ENCODE measurements at regions not wholly inside any gene's neighbourhood (a gene's known extent, or its start where the extent isn't known, plus 50 kb on each side); places are given as distances from the start of the nearest gene placed in this dataset.
"Not testable (repeated sequence)": the region's sequence is repeated elsewhere in the genome, so short reads cannot be mapped to it uniquely, and the experiment has no call there.

GRCh38 chr17:20787281-20787680 lies 207.8 kb downstream of the CDRT15L2 start:
- TF ChIP-seq CTCF (conservative IDR thresholded peaks at IDR 0.05) = no peak
- no peak for TF ChIP-seq ZFX (IDR thresholded peaks at IDR 0.05)
- H3K27ac ChIP-seq = no peak overlapping the region

GRCh38 chr17:20791626-20792025 lies 212.1 kb downstream of the CDRT15L2 start:
- H3K27ac ChIP-seq = no peak overlapping the region
- TF ChIP-seq ZFX (IDR thresholded peaks at IDR 0.05) = no peak
- TF ChIP-seq CTCF (conservative IDR thresholded peaks at IDR 0.05) = no peak

GRCh38 chr17:20794532-20794931 lies 215.0 kb downstream of the CDRT15L2 start:
- not testable (repeated sequence) for H3K27ac ChIP-seq

GRCh38 chr17:20797292-20797691 lies 217.8 kb downstream of the CDRT15L2 start:
- no peak overlapping the region for H3K27ac ChIP-seq
- TF ChIP-seq CTCF (conservative IDR thresholded peaks at IDR 0.05) = no peak
- TF ChIP-seq ZFX (IDR thresholded peaks at IDR 0.05) = no peak

- no peak; the same call in 1 of the 2 replicates for TF ChIP-seq CTCF (conservative IDR thresholded peaks at IDR 0.05)
- no peak for TF ChIP-seq ZFX (IDR thresholded peaks at IDR 0.05)
- no peak overlapping the region for H3K27ac ChIP-seq
Observed at GRCh38 chr17:20800146-20800545, 220.6 kb downstream of the CDRT15L2 start.

- TF ChIP-seq ZFX (IDR thresholded peaks at IDR 0.05) (no peak), CTCF (conservative IDR thresholded peaks at IDR 0.05) (no peak)
- H3K27ac ChIP-seq = no peak overlapping the region
Observed at GRCh38 chr17:20805751-20806150, 226.2 kb downstream of the CDRT15L2 start.

- H3K27ac ChIP-seq = not testable (repeated sequence)
Observed at GRCh38 chr17:20807566-20807965, 228.0 kb downstream of the CDRT15L2 start.

GRCh38 chr17:20815410-20815809 lies 227.4 kb downstream of the USP22 start:
- not testable (repeated sequence) for H3K27ac ChIP-seq

GRCh38 chr17:20823905-20824304 lies 218.9 kb downstream of the USP22 start:
- TF ChIP-seq ZFX (IDR thresholded peaks at IDR 0.05) (no peak), CTCF (conservative IDR thresholded peaks at IDR 0.05) (no peak)
- H3K27ac ChIP-seq = no peak overlapping the region
